H9 (cell line): ENCODE measurements at regions not wholly inside any gene's neighbourhood (a gene's known extent, or its start where the extent isn't known, plus 50 kb on each side); places are given as distances from the start of the nearest gene placed in this dataset.

Experiments
- DNase-seq: peaks from one replicate; pipeline ENCODE4 v3.0.0-alpha.2; 2017
- H2AFZ ChIP-seq: one replicate; pipeline ENCODE4 v1.6.1; 2013; ENCODE audit warnings: mild to moderate bottlenecking, low read length, control low read depth, moderate library complexity
- H2AK5ac ChIP-seq: 2 replicates; pipeline ENCODE4 v1.6.1; 2013; ENCODE audit warnings: low read length, control low read depth, mixed read lengths; ENCODE audit not compliant: insufficient read length
- H2BK120ac ChIP-seq: one replicate; pipeline ENCODE4 v1.6.1; 2013; ENCODE audit warnings: low read depth, mild to moderate bottlenecking, low read length, control low read depth, inconsistent platforms; ENCODE audit not compliant: poor library complexity, severe bottlenecking
- H2BK12ac ChIP-seq: 2 replicates; pipeline ENCODE4 v1.6.1; 2013; ENCODE audit warnings: low read length, control low read depth, mixed read lengths, low read depth; ENCODE audit not compliant: insufficient read length
- H2BK15ac ChIP-seq: 2 replicates; pipeline ENCODE4 v1.6.1; 2013; ENCODE audit warnings: low read depth, low read length, control low read depth
- H2BK20ac ChIP-seq: one replicate; pipeline ENCODE4 v1.6.1; 2013; ENCODE audit warnings: low read depth, mild to moderate bottlenecking, low read length, control low read depth, inconsistent platforms; ENCODE audit not compliant: poor library complexity, severe bottlenecking
- H2BK5ac ChIP-seq: 2 replicates; pipeline ENCODE4 v1.6.1; 2013; ENCODE audit warnings: low read length, control low read depth, mixed read lengths; ENCODE audit not compliant: insufficient read length
- H3K14ac ChIP-seq: 2 replicates; pipeline ENCODE4 v1.6.1; 2013; ENCODE audit warnings: low read length, control low read depth; ENCODE audit not compliant: insufficient read depth
- H3K18ac ChIP-seq: 2 replicates; pipeline ENCODE4 v1.6.1; 2013; ENCODE audit warnings: low read depth, mild to moderate bottlenecking, mixed read lengths, low read length, control low read depth; ENCODE audit not compliant: insufficient read length
- H3K23ac ChIP-seq: 2 replicates; pipeline ENCODE4 v1.6.1; 2013; ENCODE audit warnings: low read length, control low read depth, mixed read lengths, low read depth; ENCODE audit not compliant: insufficient read length
- H3K23me2 ChIP-seq: 2 replicates; pipeline ENCODE4 v1.6.1; 2013; ENCODE audit warnings: low read depth, mild to moderate bottlenecking, mixed read lengths, low read length, control low read depth; ENCODE audit not compliant: insufficient read length, poor library complexity, severe bottlenecking
- H3K27ac ChIP-seq: 2 replicates; pipeline ENCODE4 v1.5.1; 2013; ENCODE audit warnings: low read length, control low read depth, mixed read lengths, low read depth; ENCODE audit not compliant: insufficient read length
- H3K27me3 ChIP-seq: 2 replicates; pipeline ENCODE4 v1.6.1; 2013; ENCODE audit warnings: low read length, control low read depth, inconsistent platforms; ENCODE audit not compliant: insufficient read depth
- H3K4ac ChIP-seq: 2 replicates; pipeline ENCODE4 v1.6.1; 2013; ENCODE audit warnings: low read depth, mild to moderate bottlenecking, control low read depth, inconsistent platforms, low read length, moderate library complexity
- H3K4me1 ChIP-seq: 2 replicates; pipeline ENCODE4 v1.6.1; 2013; ENCODE audit warnings: low read length, control low read depth, inconsistent platforms; ENCODE audit not compliant: insufficient read depth
- H3K4me2 ChIP-seq: 2 replicates; pipeline ENCODE4 v1.6.1; 2013; ENCODE audit warnings: low read length, control low read depth, mixed read lengths; ENCODE audit not compliant: insufficient read length, insufficient read depth
- H3K56ac ChIP-seq: 2 replicates; pipeline ENCODE4 v1.6.1; 2013; ENCODE audit warnings: low read depth, mild to moderate bottlenecking, mixed read lengths, low read length, control low read depth; ENCODE audit not compliant: insufficient read length
- H3K79me1 ChIP-seq: 2 replicates; pipeline ENCODE4 v1.6.1; 2013; ENCODE audit warnings: low read depth, mild to moderate bottlenecking, moderate library complexity, low read length, control low read depth, inconsistent platforms; ENCODE audit not compliant: insufficient read depth, poor library complexity, severe bottlenecking
- H3K79me2 ChIP-seq: 2 replicates; pipeline ENCODE4 v1.6.1; 2013; ENCODE audit warnings: low read length, control low read depth, inconsistent platforms; ENCODE audit not compliant: insufficient read depth
- H3K9ac ChIP-seq: 2 replicates; pipeline ENCODE4 v1.6.1; 2013; ENCODE audit warnings: low read length, control low read depth, mixed read lengths; ENCODE audit not compliant: insufficient read length; ENCODE audit errors: extremely low read depth
- H3K9me3 ChIP-seq: one replicate; pipeline ENCODE4 v1.6.1; 2013; ENCODE audit warnings: low read depth, low read length, inconsistent platforms; ENCODE audit not compliant: control insufficient read depth
- H3T11ph ChIP-seq: one replicate; pipeline ENCODE4 v1.6.1; 2013; ENCODE audit warnings: mild to moderate bottlenecking, low read length, control low read depth, inconsistent platforms
- H4K20me1 ChIP-seq: one replicate; pipeline ENCODE4 v1.6.1; 2013; ENCODE audit not compliant: control insufficient read depth, insufficient read length, insufficient read depth
- H4K5ac ChIP-seq: 2 replicates; pipeline ENCODE4 v1.6.1; 2013; ENCODE audit warnings: low read depth, mild to moderate bottlenecking, mixed read lengths, low read length, control low read depth; ENCODE audit not compliant: insufficient read length
- H4K8ac ChIP-seq: replicated peaks from 2 replicates; pipeline ENCODE4 v1.6.1; 2013; ENCODE audit warnings: low read length, control low read depth, mixed read lengths, low read depth; ENCODE audit not compliant: insufficient read length
- H4K91ac ChIP-seq: 2 replicates; pipeline ENCODE4 v1.6.1; 2013; ENCODE audit warnings: low read depth, mild to moderate bottlenecking, moderate library complexity, mixed read lengths, low read length, control low read depth; ENCODE audit not compliant: insufficient read length
- H3K27ac Mint-ChIP-seq, 3 experiments: 2 replicates in 2 of 3; 3 replicates in 1 of 3; pipeline ENCODE4 v1.8.0; 2020 to 2021; ENCODE audit warnings: mixed read lengths in 3 of 3, mild to moderate bottlenecking in 1 of 3, moderate library complexity in 1 of 3
- H3K27me3 Mint-ChIP-seq: 2 replicates; pipeline ENCODE4 v1.8.0; 2021; ENCODE audit warnings: low read depth, mild to moderate bottlenecking, moderate library complexity, mixed read lengths
- H3K36me3 Mint-ChIP-seq, 3 experiments: 2 replicates in 2 of 3; 3 replicates in 1 of 3; pipeline ENCODE4 v1.8.0; 2020 to 2021; ENCODE audit warnings: low read depth in 3 of 3, mixed read lengths in 3 of 3; ENCODE audit not compliant: insufficient read depth in 1 of 3
- H3K4me1 Mint-ChIP-seq, 2 experiments: 2 replicates each; pipeline ENCODE4 v1.8.0; 2020; ENCODE audit warnings: mixed read lengths in 2 of 2
- H3K4me3 Mint-ChIP-seq, 2 experiments: 2 replicates in 1 of 2; 3 replicates in 1 of 2; pipeline ENCODE4 v1.8.0; 2020 to 2021; ENCODE audit warnings: mild to moderate bottlenecking in 2 of 2, mixed read lengths in 2 of 2, moderate library complexity in 1 of 2
- H3K9me3 Mint-ChIP-seq, 2 experiments: 2 replicates in 1 of 2; 3 replicates in 1 of 2; pipeline ENCODE4 v1.8.0; 2020; ENCODE audit warnings: mild to moderate bottlenecking in 2 of 2, mixed read lengths in 2 of 2, moderate library complexity in 1 of 2
- WGBS: extraction: QIAGEN DNeasy Blood & Tissue Kit; methylation state at CpG from one replicate; pipeline ENCODE4 v1.1.7; 2013; ENCODE audit warnings: missing lambda C conversion rate, low lambda C conversion rate, mixed read lengths; ENCODE audit not compliant: insufficient read length; ENCODE audit errors: extremely low coverage; 5-methylcytosine and 5-hydroxymethylcytosine counted together
- TF ChIP-seq, protein P1 (sequence below): fragments of 200-600 bp; sonication (generic); conservative IDR thresholded peaks from 3 replicates; pipeline ENCODE4 v1.8.0; 2021; ENCODE audit warnings: antibody characterized with exemption, mild to moderate bottlenecking

DNA sequence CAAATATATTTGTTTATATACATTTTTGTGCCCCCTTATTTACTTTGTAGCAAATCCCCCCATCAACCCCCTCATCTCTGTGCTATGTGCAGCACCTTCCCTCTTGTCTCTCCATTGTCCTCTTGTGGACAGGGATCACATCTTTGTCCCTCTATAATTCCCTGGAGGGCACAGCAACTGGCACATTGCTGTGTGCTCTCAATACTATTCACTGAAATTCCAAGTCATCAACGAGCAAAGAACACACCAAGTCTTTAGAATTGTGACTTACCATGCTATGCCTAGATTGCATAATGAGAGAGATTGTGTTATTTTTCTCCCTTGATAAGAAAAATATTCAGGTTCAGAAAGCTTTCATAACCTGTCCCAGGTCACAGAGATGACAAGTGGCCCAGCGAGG lies 54.6 kb upstream of the ACAN start:
- Histone ChIP-seq H2AK5ac (no peak overlapping the region), H4K8ac (no peak overlapping the region), H2BK5ac (no peak overlapping the region), H3K9me3 (no peaks in the 10 kb centered on the region), H3K79me2 (no peaks in the 10 kb centered on the region), H3K18ac (no peak overlapping the region), H2AFZ (no peak overlapping the region), H3K27me3 (no peaks in the 10 kb centered on the region), H3K79me1 (no peaks in the 10 kb centered on the region), H4K91ac (no peak overlapping the region), H3K23me2 (no peaks in the 10 kb centered on the region), H4K5ac (no peak overlapping the region), H3K56ac (no peak overlapping the region), H3K4me2 (no peak overlapping the region), H3K4ac (no peak overlapping the region), H3K14ac (no peak overlapping the region), H3K27ac (no peak overlapping the region), H2BK20ac (no peak overlapping the region), H2BK15ac (no peak overlapping the region), H3K23ac (no peak overlapping the region), H3T11ph (no peak overlapping the region), H3K4me1 (peaks cover 4% of the 10 kb centered on the region; the same call in 1 of the 2 replicates), H2BK12ac (no peak overlapping the region), H3K9ac (no peak overlapping the region), H2BK120ac (no peak overlapping the region), H4K20me1 (no peaks in the 10 kb centered on the region)
- peaks cover 27% of the 10 kb centered on the region for H3K27me3 Mint-ChIP-seq
- H3K27ac Mint-ChIP-seq: no peak overlapping the region; a peak in 1 of 7 replicates
- TF ChIP-seq, protein P1, sequence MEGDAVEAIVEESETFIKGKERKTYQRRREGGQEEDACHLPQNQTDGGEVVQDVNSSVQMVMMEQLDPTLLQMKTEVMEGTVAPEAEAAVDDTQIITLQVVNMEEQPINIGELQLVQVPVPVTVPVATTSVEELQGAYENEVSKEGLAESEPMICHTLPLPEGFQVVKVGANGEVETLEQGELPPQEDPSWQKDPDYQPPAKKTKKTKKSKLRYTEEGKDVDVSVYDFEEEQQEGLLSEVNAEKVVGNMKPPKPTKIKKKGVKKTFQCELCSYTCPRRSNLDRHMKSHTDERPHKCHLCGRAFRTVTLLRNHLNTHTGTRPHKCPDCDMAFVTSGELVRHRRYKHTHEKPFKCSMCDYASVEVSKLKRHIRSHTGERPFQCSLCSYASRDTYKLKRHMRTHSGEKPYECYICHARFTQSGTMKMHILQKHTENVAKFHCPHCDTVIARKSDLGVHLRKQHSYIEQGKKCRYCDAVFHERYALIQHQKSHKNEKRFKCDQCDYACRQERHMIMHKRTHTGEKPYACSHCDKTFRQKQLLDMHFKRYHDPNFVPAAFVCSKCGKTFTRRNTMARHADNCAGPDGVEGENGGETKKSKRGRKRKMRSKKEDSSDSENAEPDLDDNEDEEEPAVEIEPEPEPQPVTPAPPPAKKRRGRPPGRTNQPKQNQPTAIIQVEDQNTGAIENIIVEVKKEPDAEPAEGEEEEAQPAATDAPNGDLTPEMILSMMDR: no peak
- H3K36me3 Mint-ChIP-seq: no peaks in the 10 kb centered on the region
- peaks cover 7 to 15% of the 10 kb centered on the region in 2 experiments for H3K4me1 Mint-ChIP-seq
- no peaks in the 10 kb centered on the region; a peak in 1 of 5 replicates for H3K9me3 Mint-ChIP-seq
- H3K4me3 Mint-ChIP-seq: no peak overlapping the region
- no peak for DNase-seq
- WGBS: no CpG with 5 or more reads among the region's 2 CpGs
